ENCODE measurements at regions not wholly inside any gene's neighbourhood (a gene's known extent, or its start where the extent isn't known, plus 50 kb on each side); places are given as distances from the start of the nearest gene placed in this dataset.
"Not testable (repeated sequence)": the region's sequence is repeated elsewhere in the genome, so short reads cannot be mapped to it uniquely, and the experiment has no call there.

DNA sequence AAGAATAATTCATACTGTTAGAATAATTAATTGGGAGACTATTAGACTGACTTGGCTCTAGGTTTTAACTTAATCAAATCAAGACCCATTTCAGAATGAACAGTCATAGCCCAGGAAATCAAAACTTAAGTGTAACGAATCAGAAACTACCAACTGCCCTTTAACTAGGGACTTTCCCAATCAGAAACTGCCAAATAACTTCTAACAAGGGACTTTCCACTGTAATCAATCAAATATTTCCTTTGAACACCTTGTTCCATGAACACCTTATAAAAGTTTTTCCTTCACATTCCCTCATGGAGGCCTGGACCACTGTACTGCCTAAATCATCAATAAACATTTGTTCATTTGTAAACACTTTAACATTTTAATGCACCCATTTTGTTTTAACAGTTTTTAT lies 1054.7 kb upstream of the TMPRSS15 start:
- DNase-seq: no peak

DNA sequence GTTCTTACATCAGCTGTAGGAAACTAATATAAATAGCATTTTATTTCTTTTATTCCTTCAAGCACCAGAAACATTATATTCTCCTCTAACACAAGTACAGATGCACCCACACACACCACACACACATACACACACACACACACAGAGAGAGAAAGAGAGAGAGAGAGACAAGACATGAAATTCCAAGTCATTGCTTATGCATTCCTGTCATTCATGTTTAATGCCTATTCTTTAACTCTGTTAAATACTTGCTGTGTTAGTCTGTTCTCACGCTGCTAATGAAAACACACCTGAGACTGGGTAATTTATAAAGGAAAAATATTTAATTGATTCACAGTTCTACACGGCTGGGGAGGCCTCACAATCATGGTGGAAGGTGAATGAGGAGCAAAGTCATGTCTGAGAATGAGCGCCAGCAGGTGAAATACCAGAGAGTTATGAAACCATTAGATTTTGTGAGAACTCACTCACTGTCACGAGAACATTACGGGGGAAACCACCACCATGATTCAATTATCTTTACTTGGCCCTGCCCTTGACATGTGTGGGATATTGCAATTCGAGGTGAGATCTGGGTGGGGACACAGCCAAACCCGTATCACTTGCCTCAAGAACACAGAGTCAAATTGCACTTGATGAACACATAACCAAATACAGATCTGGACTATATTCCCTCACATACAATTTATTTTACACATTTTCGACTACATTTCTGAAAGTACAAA lies 1058.1 kb upstream of the TMPRSS15 start:
- DNase-seq: no peak

DNA sequence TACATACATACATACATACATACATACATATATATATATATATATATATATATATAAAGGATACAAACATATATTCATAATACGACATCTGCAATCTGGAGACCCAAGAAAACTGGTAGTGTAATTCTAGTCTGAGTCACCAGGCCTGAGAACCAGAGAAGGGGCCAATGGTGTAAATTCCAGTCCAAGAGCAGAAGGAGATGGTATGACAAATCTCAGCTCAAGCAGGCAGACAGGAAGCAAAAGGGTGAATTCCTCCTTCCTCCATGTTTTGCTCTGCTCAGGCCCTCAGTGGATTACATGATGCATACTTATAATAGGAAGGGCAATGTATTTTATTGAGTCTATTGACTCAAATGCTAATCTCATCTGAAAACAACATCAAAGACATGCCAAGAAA lies 1060.4 kb upstream of the TMPRSS15 start:
- DNase-seq: no peak

DNA sequence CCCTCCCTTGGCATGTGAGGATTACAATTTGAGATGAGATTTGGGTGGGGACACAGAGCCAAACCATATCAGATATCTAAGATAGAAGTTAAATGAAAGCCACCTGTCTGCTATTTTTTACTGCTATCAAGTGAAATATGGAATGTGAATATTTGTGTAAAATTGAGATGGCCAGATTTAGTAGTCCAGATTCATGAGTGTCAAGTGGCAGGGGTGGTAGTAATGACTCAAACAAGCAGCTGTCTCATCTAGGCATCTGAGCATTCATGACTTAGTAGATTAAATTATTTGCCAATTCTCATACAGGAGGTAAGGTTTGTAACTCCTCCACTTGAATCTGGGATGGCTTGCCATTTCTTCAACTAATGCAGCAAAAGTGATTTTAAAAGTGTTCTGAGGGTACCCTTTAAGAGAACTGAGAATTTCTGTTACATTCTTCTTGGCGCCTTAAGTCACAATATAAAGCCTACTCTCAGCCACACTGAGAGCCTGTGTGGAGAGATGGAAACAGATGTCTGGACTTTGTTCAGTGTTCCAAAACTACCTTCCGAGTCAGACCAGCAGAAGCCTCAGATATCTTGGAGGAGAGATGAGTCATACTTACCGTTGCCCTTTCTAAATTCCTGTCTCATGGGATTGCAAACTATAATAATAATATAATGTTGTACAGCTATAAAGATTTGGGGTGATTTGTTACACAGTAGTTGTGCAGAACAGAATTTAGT lies 1065.6 kb upstream of the TMPRSS15 start:
- no peak for DNase-seq

DNA sequence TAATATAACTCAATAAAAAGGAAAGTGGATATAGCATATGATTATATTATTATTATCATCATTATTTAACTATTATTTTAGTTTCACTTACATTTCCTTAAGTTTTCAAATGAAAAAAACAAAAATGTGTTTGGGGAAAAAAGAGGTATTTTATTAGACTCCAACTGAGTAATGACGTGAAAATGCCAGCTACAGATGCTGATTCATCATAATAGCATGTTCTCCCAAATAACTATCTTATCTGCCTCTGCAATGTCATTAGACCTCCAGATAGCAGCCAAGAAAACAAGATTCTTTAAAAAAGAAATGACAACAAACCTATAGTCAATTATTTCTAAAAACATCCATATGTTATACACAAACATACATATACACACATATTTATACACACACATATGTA lies 1071.9 kb upstream of the TMPRSS15 start:
- DNase-seq: no peak

DNA sequence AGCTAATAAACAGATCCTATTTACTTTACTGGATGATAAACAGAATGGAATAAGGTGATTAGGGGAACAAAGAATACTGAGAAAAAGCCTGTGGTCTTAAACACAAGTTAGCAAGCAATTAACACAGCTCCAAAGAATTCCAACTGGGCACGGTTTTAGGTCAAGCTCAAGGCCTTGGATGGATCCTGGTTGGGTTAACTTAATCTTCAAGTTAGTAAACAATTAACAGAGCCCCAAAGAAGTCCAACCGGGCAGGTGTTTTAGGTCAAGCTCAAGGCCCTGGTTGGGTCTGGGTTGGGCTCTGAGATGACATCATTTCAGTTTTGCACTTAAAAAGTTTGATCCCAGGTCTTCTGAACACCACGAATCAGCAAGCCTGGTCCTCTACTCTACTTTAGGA lies 1086.3 kb upstream of the TMPRSS15 start:
- DNase-seq: no peak

DNA sequence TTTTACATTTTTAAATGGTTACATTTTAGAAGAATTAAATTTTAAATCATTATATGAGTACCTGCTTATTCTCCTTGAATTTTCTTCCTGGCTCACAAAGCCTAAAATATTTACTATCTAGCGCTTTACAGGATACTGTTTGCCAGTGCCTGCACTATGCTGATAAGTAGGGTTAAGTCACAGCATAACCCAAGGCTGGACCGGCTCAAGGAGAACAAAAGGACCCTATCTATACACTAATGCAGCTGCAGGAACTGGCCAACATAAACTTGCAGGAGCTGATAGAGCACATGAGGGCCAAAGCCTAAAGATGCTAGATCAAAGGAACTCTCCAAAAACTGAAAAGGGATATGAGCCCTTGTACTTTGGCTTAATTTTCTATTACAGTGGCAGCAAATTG lies 1086.9 kb upstream of the TMPRSS15 start:
- DNase-seq: no peak

DNA sequence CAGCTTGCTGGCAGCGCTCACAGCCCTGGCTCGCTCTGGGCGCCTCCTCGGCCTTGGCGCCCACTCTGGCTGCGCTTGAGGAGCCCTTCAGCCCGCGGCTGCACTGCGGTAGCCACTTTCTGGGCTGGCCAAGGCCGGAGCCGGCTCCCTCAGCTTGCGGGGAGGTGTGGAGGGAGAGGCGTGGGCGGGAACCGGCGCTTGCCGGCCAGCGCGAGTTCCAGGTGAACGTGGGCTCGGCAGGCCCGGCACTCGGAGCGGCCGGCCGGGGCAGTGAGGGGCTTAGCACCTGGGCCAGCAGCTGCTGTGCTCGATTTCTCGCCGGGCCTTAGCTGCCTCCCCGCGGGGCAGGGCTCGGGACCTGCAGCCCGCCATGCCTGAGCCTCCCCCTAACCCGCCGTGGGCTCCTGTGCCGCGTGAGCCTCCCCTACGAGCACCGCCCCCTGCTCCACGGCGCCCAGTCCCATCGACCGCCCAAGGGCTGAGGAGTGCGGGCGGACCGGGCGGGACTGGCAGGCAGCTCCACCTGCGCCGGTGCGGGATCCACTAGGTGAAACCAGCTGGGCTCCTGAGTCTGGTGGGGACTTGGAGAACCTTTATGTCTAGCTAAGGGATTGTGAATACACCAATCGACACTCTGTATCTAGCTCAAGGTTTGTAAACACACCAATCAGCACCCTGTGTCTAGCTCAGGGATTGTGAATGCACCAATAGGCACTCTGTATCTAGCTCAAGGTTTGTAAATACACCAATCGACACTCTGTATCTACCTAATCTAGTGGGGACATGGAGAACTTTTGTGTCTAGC lies 1090.1 kb upstream of the TMPRSS15 start:
- DNase-seq: not testable (repeated sequence)

DNA sequence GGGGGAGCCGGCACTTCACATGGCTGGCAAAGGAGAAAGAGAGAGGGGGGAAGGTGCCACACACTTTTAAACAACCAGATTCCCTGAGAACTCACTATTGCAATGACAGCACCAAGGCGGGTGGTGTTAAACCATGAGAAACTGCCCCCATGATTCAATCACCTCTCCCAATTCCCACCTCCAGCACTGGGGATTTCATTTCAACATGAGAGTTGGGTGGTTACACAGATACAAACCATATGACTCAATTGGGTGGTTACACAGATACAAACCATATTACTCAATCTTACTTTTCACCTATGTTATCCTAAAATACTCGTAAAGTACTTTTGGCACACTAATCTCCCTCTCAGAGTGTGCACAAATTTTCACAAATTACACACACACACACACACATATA lies 1097.5 kb upstream of the TMPRSS15 start:
- no peak for DNase-seq

DNA sequence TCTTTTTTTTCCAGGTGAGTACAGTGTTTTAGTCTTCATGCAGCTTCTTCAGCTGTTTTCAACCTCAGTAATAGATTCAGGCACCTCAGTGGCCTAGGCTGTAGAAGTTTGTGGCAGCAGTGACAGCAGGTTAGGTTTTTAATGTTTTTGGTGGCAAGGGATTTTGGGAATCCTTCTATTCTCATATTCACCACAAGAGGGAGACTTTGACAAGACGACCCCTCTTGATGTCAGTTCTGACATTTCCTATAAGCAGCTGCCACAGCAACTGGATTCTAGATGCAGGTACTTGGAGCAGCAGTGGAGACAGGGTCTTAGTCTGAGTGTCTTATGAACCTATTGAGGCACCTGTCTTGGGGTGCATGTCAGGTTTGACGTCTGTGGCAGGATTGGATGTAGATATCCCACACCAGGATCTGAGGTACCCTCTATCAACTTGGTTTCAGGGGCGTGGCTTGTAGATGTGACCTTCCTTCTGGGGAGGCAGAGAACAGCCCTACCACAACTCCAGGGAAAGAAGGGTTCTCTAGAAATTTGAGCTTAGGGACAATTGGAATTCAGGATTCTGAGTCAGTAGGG lies 1104.2 kb upstream of the TMPRSS15 start:
- DNase-seq: no peak

DNA sequence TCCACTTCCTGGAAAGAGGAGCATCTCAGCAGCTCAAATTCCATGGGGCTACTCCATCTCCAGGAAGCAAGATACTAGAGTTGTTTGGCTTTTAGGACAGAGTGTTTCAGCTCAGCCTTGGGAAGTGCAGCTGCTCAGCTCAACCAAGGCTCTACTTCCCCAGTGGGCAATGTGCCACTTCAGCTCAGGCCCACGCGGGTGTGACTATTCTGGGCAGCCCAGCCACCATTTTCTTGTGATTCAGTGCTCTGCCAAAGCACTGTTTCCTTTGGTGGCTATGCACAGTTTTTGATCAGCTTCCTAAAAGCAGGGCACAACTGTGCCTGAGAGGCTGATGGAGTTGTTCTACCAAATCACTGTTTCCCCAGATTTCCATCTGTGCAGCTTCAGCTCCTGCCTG lies 1104.9 kb upstream of the TMPRSS15 start:
- DNase-seq: no peak

DNA sequence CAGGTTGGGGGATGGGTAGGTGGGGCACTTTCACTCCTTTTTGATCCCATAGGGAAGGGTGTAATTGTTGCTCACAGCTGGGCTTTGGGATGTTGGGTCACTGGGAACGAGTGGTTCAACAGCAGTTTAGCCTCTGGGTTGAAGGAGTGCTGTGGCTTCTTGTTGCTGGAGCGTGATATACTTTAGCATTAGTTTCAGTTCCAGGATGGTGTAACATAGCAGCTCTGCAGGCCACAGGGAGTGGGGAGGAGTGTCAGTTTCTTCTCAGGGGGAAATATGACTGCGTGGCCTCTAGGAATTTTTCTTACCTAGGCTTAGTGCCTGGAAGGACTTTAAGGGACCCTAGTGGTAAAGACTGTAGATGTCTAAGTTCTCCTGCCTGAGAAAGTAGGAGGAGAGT lies 1105.3 kb upstream of the TMPRSS15 start:
- no peak for DNase-seq

DNA sequence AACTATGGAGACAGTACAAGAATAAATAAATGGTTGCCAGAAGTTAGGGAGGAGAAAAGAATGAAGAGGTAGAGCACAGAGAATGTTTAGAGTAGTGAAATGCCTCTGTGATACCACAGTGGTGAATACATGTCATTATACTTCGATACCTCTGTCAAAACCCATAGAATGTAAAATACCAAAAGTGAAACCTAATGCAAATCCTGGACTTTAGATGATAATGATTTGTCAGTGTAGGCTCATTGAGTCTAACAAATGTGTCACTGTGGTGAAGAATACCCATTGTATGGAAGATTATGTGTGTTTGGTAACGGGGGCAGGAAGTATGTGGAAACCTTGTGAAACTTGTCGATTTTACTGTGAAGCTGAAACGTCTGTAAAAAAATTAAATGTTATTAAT lies 1106.5 kb upstream of the TMPRSS15 start:
- DNase-seq: no peak

DNA sequence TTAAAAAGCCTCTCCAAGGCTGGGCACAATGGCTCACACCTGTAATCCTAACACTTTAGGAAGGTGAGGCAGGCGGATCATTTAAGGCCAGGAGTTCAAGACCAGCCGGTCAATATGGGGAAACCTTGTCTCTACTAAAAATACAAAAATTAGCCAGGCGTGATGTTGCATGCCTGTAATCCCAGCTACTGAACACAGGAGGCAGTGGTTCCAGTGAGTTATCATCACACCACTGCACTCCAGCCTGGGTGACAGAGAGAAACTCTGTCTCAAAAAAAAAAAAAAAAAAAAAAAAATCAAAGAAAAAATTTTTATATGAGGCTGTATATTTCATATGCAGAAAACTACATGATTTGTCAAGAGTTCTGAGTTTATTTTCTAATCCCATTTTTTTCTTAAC lies 1107.1 kb upstream of the TMPRSS15 start:
- DNase-seq: no peak

DNA sequence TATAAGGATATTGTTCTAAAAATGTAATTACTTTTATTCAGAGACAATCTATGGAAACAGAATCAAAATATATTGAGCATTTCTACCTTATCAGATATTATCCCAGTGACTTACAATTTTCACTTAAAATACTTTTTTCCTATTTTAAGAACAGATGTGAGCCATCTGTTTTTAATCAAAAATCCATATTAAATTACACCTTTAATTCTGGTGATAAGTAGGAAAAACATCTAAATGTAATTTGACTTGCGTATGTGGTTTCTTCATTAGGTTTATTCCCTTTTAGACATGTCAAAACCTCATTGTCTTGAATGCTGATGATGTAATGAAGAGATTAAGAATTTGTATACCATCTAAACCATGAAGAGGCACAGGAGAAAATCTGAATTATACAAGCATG lies 1118.8 kb upstream of the TMPRSS15 start:
- no peak for DNase-seq

DNA sequence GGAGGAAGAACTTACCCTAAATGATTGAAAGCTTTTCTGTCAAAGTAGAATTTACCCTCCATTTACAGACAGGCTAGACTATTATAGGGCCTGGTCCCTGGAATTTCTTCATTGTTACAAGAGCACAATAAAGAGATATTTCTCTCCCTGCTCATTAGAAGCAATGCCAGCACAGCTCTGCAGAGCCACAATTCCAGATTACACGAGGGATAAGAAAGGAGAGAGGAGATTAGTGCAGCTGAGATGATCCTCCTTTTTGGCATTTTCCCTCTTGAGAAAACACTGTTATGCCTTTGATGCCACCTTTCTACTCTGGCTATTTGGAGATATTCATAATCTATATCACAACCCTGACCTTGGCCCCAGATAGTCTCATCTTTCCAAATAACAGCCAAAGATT lies 1119.5 kb upstream of the TMPRSS15 start:
- no peak for DNase-seq

DNA sequence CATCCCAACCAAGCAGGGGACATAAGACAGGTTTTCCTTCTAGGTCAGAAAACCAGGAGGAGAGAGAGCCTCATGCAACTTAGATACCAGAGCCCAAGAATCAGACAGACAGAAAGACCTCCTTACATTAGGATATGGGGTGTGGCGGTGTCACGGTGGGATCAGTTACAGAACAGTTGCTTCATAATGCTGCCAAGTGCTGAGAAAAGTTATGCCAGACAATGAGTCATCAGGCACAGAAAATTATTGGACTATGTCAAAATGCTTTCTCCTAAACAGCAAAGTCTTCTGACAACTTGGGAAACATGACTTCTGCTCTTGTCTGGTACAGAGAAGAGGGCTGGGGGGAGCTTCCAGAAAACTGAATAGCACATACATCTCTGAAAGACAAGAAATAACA lies 1120.2 kb upstream of the TMPRSS15 start:
- no peak for DNase-seq

DNA sequence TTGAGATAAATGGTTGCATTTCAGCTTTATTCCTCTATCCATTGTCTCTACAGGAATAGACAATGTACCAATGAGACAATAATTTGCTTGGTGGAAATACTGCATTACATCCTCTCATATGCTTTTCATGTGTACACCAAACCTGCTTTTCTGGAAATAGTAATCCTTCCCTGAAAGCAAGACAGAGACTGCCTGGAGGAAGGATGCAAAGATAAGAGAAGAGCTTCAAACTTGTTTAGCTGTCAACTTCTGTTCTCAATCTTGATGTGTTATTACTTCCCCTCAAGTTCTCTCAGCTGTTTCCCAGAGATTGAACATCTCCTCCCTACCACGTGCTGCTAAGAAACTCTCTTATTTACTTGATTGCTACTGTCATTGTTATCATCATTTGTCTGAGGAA lies 1125.4 kb upstream of the TMPRSS15 start:
- DNase-seq: no peak

DNA sequence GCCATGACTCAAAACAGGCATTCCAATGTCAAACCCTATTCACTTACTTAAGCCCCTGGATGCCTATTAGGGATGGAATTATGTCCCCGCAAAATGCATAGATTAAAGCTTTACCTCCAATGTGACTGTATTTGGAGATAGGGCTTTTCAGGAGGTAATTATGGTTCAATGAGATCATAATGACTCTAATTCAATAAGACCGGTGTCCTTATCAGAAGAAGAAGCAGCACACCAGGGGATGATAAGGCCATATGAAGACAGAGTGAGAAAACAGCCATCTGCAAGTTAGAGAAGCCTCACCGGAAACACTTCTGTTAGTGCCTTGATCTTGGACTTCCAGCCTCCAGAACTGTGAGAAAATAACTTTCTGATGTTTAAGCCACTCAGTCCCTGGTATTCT lies 1131.8 kb upstream of the TMPRSS15 start:
- no peak for DNase-seq

DNA sequence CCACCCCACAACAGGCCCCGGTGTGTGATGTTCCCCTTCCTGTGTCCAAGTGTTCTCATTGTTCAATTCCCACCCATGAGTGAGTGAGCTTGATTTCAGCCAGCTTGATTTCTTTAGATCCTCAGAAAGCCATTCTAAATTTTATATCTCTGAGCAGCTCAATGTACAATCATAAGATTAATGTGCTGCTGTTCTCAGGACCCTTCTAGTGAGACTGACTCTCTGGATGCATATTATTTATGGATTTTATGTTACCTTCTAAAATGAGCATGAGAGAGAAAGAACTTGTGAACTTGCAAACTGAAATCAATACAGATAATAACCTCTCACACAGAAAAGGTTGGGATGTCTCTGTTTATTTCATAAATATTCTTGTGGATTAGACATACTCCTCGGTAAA lies 1133.5 kb upstream of the TMPRSS15 start:
- DNase-seq: no peak

DNA sequence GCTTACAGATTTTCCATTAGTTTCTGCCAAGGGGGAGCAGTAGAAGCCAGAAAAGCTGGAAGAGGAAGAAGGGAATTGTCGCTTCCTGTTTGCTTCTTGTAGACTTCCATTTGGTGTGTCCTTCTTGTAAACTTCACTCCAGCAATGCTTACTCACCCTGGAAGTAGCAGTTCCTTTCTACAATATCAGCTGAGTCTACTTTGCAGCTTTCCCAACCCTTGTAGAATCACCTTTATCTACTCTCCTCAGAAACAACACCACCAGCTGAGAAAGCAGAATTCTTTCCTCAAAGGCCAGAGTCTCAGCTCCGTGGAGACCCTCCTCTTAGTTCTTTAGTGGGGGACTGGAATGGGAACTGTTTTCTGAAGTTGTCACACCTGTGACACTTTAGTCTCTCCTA lies 1136.7 kb upstream of the TMPRSS15 start:
- no peak for DNase-seq

DNA sequence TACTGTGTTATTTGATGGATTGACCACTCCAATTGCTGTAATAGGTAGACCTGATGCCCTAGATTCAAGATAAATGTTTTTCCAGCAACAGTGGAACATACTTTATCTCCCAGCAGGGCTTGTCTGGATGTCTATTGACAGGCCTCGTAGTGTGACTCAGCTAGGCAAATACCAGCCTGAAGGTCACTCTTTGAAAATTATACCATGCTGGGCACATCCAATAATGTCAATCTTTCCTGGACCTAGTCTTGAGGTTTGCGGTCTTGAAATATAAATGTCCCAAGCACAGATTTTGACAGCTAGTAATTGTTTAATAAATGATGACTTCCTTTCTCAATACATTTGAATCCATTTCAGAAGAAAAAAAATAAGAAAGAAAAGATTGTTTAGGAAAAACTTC lies 1138.0 kb upstream of the TMPRSS15 start:
- DNase-seq: no peak

DNA sequence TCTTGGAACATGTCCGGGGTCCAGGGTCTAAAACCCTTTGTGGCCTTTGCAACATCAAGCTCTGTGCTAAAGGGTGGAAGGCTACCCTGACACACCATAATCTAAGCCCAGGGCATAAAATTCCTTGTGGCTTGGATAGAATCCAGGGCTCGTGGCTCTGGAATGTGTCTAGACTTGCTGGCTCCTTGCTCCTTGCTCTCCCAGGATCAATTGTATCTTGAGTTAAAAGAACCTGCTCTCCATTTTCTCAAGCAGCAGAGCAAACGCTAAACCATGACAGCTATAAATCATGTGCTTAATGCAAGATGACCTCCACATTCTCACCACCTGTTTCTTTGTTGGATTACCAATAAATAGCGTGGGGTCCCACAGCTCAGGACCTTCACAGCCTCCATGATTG lies 1140.9 kb upstream of the TMPRSS15 start:
- not testable (repeated sequence) for DNase-seq
